ENCODE measurements at regions not wholly inside any gene's neighbourhood (a gene's known extent, or its start where the extent isn't known, plus 50 kb on each side); places are given as distances from the start of the nearest gene placed in this dataset.

DNA sequence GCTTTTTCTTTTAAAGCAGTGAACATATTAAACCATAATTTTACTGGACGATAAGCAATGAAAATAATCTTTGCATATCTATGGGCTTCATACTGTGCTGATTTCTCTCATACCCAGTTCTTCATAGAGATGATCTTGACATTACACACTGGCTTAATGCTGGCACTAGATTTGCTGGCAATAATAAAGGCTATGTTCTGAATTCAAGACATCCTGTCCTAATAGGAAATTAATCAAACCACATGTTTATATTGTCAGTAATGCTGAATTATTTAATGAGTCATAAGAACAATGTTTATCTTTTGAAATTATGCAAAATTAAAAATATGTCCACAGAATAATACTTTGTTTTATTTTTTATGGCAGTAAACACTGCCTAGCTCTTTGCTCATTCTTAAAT is 643.2 kb downstream of the OTOL1 start:
- TF ChIP-seq, protein P1, sequence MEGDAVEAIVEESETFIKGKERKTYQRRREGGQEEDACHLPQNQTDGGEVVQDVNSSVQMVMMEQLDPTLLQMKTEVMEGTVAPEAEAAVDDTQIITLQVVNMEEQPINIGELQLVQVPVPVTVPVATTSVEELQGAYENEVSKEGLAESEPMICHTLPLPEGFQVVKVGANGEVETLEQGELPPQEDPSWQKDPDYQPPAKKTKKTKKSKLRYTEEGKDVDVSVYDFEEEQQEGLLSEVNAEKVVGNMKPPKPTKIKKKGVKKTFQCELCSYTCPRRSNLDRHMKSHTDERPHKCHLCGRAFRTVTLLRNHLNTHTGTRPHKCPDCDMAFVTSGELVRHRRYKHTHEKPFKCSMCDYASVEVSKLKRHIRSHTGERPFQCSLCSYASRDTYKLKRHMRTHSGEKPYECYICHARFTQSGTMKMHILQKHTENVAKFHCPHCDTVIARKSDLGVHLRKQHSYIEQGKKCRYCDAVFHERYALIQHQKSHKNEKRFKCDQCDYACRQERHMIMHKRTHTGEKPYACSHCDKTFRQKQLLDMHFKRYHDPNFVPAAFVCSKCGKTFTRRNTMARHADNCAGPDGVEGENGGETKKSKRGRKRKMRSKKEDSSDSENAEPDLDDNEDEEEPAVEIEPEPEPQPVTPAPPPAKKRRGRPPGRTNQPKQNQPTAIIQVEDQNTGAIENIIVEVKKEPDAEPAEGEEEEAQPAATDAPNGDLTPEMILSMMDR (IDR thresholded peaks at IDR 0.05; ENCODE audit: insufficient read depth, low read depth, low read length), result no peak
- TF ChIP-seq EZH2 (IDR thresholded peaks at IDR 0.05; ENCODE audit: insufficient read depth, low read length), result no peak
